SK-N-MC (cell line): ENCODE measurements at regions not wholly inside any gene's neighbourhood (a gene's known extent, or its start where the extent isn't known, plus 50 kb on each side); places are given as distances from the start of the nearest gene placed in this dataset.

Experiments used
- EZH2 ChIP-seq: fragments of 200-600 bp; sonication (generic); IDR thresholded peaks from one replicate; pipeline ENCODE4 v1.6.1; 2017; ENCODE audit warnings: antibody characterized with exemption
- FOXP2 ChIP-seq: optimal IDR thresholded peaks from 2 replicates; pipeline ENCODE3; 2011; ENCODE audit warnings: mild to moderate bottlenecking, moderate library complexity; ENCODE audit not compliant: insufficient read depth; ENCODE audit errors: extremely low read length, control extremely low read depth
- POLR2AphosphoS5 ChIP-seq: IDR thresholded peaks from 2 replicates; pipeline ENCODE4 v1.6.1; 2012; ENCODE audit warnings: mild to moderate bottlenecking, low read depth, low read length, borderline replicate concordance

DNA sequence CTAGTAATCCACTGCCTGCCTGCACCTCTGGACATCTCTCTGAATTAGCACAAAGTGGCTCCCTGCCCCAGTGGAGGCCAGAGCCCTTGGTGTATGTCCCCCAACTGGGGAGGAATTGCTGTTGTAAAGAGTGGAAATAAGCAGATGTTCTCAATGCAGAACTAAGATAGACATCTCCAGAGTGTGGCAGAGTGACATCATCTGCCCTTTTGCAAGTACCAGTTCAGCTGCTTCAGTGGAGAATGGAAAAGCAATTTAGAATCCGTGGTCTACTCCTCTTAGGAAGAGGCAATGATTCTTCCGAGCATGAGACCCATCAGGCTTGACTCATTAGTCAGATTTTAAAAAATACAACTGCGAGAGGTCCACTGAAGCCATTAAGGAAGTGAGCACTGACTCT is 1512.0 kb upstream of the GOT2 start:
- TF ChIP-seq POLR2AphosphoS5 (no peak), EZH2 (no peak), FOXP2 (no peak)
